ENCODE measurements at regions not wholly inside any gene's neighbourhood (a gene's known extent, or its start where the extent isn't known, plus 50 kb on each side); places are given as distances from the start of the nearest gene placed in this dataset.

- TF ChIP-seq CTCF (IDR thresholded peaks at IDR 0.05) (no peak), POLR2A (IDR thresholded peaks at IDR 0.05) (no peak)
Measured at GRCh38 chr9:6068983-6069382, 53.6 kb upstream of the RANBP6 start.

All from lower leg skin (tissue), 3 donors.